ENCODE measurements at regions not wholly inside any gene's neighbourhood (a gene's known extent, or its start where the extent isn't known, plus 50 kb on each side); places are given as distances from the start of the nearest gene placed in this dataset.
"Not testable (repeated sequence)": the region's sequence is repeated elsewhere in the genome, so short reads cannot be mapped to it uniquely, and the experiment has no call there.

DNA sequence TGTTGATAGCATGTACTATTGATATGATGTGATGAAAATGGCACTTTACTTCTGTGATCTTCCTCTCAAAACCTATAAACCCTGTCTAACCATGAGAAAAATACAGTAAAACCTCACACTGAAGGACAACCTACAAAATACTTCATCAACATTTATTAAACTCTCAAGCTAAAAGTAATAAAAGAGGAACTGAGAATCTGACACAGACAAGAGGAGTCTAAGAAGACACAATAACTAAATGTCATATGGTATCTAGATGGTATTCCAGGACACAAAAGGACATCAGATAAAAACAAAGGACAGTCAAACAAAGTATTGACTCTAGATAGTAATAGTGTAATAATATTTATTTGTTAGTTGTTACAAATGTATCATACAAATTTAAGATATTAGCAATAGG is 655.3 kb downstream of the SH3BGRL start:
- Mint-ChIP-seq H3K36me3 (ENCODE audit: low read depth) (no peaks in the 10 kb centered on the region), H3K4me3 (no peak overlapping the region), H3K27me3 (no peaks in the 10 kb centered on the region), H3K27ac (no peak overlapping the region), H3K4me1 (no peaks in the 10 kb centered on the region)
- H3K9me3 ChIP-seq (ENCODE audit: control insufficient read depth, low read length, poor library complexity, severe bottlenecking) = no peaks in the 10 kb centered on the region
- no peak for DNase-seq
- no peak for ATAC-seq

DNA sequence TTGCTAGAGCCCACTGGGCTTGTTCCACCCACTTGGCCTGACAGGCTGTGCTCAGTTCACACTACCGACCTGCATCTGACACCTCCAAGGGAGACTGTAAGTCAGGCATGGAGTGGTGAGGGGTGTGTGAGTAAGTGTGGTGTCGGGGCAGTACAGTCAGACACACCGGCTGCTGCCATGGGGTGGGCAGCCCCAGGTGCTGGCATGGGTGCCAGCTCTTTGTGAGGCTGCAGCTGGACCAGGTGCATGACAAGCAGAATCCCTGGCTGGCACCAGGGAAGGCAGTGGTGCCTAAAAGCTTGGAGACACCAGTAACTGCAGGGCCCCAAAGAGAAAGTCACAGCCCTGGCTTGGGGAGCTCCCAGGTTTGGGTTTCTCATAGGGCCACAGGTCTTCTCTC is 665.0 kb downstream of the SH3BGRL start:
- Mint-ChIP-seq H3K4me1 (no peaks in the 10 kb centered on the region), H3K4me3 (no peak overlapping the region), H3K36me3 (ENCODE audit: low read depth) (no peaks in the 10 kb centered on the region), H3K27me3 (no peaks in the 10 kb centered on the region), H3K27ac (no peak overlapping the region)
- no peaks in the 10 kb centered on the region for H3K9me3 ChIP-seq (ENCODE audit: control insufficient read depth, low read length, poor library complexity, severe bottlenecking)
- no peak for ATAC-seq
- DNase-seq = no peak

DNA sequence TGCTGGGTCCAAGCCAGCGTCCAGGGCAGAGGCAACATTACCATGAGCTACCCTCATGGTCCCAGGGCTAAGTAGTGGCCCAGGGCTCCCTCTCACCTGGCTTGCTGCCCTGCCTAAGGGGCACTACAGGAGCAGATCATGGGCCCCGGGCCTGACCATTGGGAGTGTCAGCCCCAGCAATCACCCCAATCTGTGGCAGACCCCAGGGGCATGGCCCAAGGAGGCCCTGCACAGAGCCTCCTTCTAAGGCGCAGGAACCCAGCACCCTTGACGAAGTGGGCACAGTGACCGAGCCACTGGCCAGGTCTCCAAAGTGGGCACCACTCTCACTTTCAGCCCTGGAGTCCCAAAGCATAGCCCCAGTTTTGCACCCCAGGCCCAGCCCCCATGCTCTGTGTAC is 667.1 kb downstream of the SH3BGRL start:
- ATAC-seq = no peak
- H3K4me1 Mint-ChIP-seq = no peaks in the 10 kb centered on the region
- no peak overlapping the region for H3K27ac Mint-ChIP-seq
- no peak for DNase-seq
- H3K9me3 ChIP-seq (ENCODE audit: control insufficient read depth, low read length, poor library complexity, severe bottlenecking) = no peaks in the 10 kb centered on the region
- no peak overlapping the region for H3K4me3 Mint-ChIP-seq
- no peaks in the 10 kb centered on the region for H3K27me3 Mint-ChIP-seq
- no peaks in the 10 kb centered on the region for H3K36me3 Mint-ChIP-seq (ENCODE audit: low read depth)

DNA sequence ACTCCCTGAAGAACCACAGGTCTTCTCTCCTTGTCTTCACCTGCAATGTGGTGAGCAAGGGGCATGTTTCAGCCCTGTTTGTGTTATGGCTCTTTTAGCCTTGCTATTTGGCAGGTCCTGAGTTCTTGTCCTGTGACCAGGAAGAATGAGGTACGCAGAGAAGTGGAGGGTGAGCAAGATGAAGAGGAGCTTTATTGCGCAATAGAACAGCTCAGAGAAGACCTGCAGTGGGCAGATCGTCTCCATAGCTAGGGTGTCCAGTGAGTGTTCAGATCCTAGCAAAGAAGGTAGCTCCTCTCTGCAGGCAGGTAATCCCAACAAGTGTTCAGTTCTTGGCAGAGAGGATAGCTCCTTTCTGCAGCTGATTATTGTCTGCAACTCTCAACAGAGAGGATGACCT is 672.9 kb downstream of the SH3BGRL start:
- no peak overlapping the region for H3K4me3 Mint-ChIP-seq

DNA sequence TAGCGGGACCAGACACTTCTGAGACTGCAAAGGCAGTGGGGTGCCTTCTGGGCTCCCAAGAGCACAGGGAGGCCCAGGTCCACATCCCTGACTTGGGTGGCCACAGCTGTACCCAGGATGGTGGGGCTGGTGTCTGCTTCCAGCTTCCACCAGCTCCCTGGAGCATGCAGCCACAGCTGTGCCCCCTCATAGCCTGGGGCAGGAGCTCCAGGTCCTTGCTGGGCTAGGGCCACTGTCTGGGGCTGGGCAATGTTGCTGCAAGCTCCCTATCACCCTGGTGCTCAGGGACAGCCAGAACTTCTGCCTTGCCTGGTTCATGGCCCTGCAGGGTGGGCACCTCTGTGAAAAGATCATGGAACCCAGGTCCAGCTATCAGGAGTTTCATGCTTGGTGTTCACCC is 673.9 kb downstream of the SH3BGRL start:
- H3K27me3 Mint-ChIP-seq = no peaks in the 10 kb centered on the region
- ATAC-seq = no peak
- no peak overlapping the region for H3K4me3 Mint-ChIP-seq

More for the DNA sequence above, 672.9 kb downstream of the SH3BGRL start:
- no peak overlapping the region for H3K27ac Mint-ChIP-seq
- no peaks in the 10 kb centered on the region for H3K36me3 Mint-ChIP-seq (ENCODE audit: low read depth)
- no peaks in the 10 kb centered on the region for H3K27me3 Mint-ChIP-seq
- H3K4me1 Mint-ChIP-seq = no peaks in the 10 kb centered on the region
- DNase-seq (no peak), ATAC-seq (no peak)
- no peaks in the 10 kb centered on the region for H3K9me3 ChIP-seq (ENCODE audit: control insufficient read depth, low read length, poor library complexity, severe bottlenecking)

DNA sequence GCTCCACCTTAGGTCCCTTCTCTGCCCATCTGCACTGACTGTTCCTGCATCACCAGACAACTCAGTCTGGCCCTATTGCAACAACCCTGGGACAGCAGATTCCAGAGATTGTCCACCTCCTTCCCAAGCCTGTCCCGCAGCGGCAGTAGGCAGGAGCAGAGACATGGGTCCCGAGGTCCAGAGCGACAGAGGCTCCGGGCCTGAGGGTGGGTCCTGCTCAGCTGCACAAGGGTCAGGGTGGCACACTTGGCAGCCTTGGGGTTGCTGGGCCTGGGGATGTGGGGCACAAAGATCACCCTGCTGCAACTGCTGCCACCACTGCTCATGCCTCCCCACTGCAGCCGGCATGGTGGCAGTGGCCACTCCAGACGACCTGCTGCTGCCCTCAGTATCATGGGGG is 674.5 kb downstream of the SH3BGRL start:
- Mint-ChIP-seq H3K36me3 (ENCODE audit: low read depth) (no peaks in the 10 kb centered on the region), H3K27me3 (no peaks in the 10 kb centered on the region), H3K4me1 (no peaks in the 10 kb centered on the region), H3K4me3 (peak overlapping the region; percentile 28), H3K27ac (no peak overlapping the region)
- DNase-seq = no peak
- ATAC-seq = no peak
- H3K9me3 ChIP-seq (ENCODE audit: control insufficient read depth, low read length, poor library complexity, severe bottlenecking) = no peaks in the 10 kb centered on the region

More for the DNA sequence above, 673.9 kb downstream of the SH3BGRL start:
- Mint-ChIP-seq H3K4me1 (no peaks in the 10 kb centered on the region), H3K36me3 (ENCODE audit: low read depth) (no peaks in the 10 kb centered on the region), H3K27ac (no peak overlapping the region)
- no peak for DNase-seq
- H3K9me3 ChIP-seq (ENCODE audit: control insufficient read depth, low read length, poor library complexity, severe bottlenecking) = no peaks in the 10 kb centered on the region

DNA sequence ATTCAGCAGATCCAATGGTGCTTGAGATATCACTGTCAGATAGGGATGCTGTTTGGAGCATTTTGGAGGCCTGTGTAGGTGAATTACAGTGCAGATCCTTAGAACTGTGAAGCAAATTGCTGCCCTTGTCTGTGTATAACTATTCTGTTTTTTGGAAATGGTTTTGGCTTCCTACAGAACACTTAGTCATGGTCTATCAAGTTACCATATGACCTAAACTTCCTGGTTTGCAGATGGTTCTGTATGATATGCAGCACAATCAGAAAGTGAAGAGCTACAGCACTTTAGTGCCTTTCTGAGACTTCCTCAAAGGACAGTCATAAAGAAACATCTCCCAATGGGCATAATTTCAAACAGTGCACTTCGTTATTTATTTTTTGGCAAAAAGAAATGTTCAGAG is 688.6 kb downstream of the SH3BGRL start:
- Mint-ChIP-seq H3K27me3 (no peaks in the 10 kb centered on the region), H3K27ac (no peak overlapping the region), H3K36me3 (ENCODE audit: low read depth) (no peaks in the 10 kb centered on the region), H3K4me1 (no peaks in the 10 kb centered on the region), H3K4me3 (no peak overlapping the region)
- ATAC-seq = no peak
- no peaks in the 10 kb centered on the region for H3K9me3 ChIP-seq (ENCODE audit: control insufficient read depth, low read length, poor library complexity, severe bottlenecking)
- no peak for DNase-seq

DNA sequence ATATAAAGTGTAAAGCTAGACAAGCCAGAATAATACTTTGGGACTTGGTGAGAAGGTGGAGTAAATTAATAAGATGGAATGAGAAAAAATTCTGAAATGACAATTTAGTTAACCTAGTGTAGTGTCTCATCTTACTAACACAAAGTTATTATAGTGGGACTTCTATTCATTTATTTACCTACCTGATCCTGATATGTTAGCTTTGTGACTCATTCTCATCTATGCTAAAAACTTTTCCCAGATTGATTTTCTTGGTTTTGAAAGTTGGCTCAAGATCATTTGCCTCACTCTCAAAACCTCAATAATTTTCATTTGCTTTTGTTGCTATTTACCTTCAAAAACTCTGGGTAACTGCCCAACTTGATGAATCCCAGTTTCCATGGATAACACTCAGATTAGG is 698.6 kb downstream of the SH3BGRL start:
- H3K27ac Mint-ChIP-seq = no peak overlapping the region
- H3K9me3 ChIP-seq (ENCODE audit: control insufficient read depth, low read length, poor library complexity, severe bottlenecking) = no peaks in the 10 kb centered on the region
- no peaks in the 10 kb centered on the region for H3K27me3 Mint-ChIP-seq
- no peak overlapping the region for H3K4me3 Mint-ChIP-seq
- no peaks in the 10 kb centered on the region for H3K4me1 Mint-ChIP-seq
- no peaks in the 10 kb centered on the region for H3K36me3 Mint-ChIP-seq (ENCODE audit: low read depth)
- no peak for DNase-seq
- no peak for ATAC-seq

DNA sequence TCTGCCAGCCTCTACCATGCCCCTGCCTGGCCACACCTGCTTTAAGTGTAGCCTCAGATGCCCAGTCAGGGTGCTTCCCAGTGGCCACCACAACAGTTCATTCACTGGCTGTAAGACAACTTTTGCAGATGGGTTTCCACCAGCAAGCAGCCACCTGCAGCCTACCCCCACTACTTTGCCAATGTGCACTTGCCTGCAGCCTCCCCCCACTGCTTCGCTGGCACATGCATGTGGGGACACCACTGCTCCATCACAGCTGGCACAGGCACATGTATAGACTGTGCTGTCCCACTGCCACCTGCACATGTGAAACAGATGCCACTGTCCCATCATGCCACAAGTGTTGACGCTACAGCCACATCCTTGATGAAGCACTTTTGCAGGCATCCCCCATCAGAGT is 723.9 kb downstream of the SH3BGRL start:
- Mint-ChIP-seq H3K4me3 (no peak overlapping the region), H3K36me3 (ENCODE audit: low read depth) (no peaks in the 10 kb centered on the region), H3K27ac (no peak overlapping the region), H3K4me1 (no peaks in the 10 kb centered on the region), H3K27me3 (no peaks in the 10 kb centered on the region)
- no peak for DNase-seq
- H3K9me3 ChIP-seq (ENCODE audit: control insufficient read depth, low read length, poor library complexity, severe bottlenecking) = no peaks in the 10 kb centered on the region
- no peak for ATAC-seq

DNA sequence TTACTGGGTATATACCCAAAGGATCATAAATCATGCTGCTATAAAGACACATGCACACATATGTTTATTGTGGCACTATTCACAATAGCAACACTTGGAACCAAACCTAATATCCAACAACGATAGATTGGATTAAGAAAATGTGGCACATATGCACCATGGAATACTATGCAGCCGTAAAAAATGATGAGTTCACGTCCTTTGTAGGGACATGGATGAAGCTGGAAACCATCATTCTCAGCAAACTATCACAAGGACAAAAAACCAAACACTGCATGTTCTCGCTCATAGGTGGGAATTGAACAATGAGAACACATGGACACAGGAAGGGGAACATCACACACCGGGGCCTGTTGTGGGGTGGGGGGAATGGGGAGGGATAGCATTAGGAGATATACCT is 744.0 kb downstream of the SH3BGRL start:
- H3K4me1 Mint-ChIP-seq; H3K9me3 ChIP-seq (ENCODE audit: control insufficient read depth, low read length, poor library complexity, severe bottlenecking); H3K4me3 Mint-ChIP-seq; ATAC-seq; DNase-seq; H3K36me3 Mint-ChIP-seq (ENCODE audit: low read depth); H3K27ac Mint-ChIP-seq; H3K27me3 Mint-ChIP-seq: not testable (repeated sequence)

DNA sequence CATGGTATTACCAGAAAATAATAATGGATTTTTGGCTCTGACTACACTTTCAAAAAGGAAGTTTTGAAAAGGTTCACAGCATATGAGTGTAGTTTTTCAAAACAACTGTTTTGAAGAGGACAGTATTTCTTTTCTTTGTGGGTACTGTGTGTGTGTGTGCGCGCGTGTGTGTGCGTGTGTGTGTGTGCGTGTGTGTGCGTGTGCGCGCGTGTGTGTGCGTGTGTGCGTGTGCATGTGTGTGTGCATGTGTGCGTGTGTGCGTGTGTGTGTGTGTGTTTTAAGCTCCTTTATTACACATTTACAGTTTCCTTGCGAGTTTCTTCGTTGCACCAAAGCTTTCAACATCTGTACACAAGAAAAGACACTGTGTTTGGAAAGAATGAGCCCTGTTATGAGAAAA is 755.4 kb downstream of the SH3BGRL start:
- H3K27me3 Mint-ChIP-seq = no peaks in the 10 kb centered on the region
- H3K27ac Mint-ChIP-seq = no peak overlapping the region
- no peak for ATAC-seq
- H3K9me3 ChIP-seq (ENCODE audit: control insufficient read depth, low read length, poor library complexity, severe bottlenecking) = no peaks in the 10 kb centered on the region
- H3K36me3 Mint-ChIP-seq (ENCODE audit: low read depth) = no peaks in the 10 kb centered on the region
- H3K4me3 Mint-ChIP-seq = no peak overlapping the region
- H3K4me1 Mint-ChIP-seq = no peaks in the 10 kb centered on the region
- DNase-seq = no peak

DNA sequence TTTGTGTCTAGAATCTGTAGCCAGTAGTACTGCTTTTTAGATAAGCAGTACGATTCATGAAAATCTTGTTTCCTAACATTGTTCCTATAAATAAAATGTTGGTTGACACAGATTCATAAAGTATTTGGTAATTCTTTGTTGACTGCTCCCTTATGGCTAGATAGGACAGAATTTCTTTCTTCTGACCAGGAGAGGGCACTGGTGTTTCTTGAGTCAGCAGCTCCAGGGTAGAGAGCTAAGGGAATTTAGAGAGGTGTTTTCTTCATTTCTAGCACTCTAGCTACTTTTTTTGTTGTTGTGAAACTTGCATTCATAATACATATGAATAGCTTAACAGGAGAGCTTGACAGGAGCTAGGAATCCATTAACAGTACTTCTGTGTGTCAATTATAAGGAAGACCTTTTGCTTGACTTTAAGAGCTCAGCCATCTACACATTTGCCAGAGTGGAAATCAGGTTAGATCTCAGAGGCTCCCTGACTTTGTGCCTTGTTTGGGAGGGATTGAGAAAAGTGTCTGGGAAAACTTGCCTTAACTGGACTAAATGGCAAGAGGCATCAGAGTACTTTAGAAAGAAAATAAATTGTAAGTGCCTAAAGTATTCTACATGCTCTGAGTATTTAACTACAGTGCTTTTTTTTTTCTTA is 756.1 kb downstream of the SH3BGRL start:
- no peaks in the 10 kb centered on the region for H3K27me3 Mint-ChIP-seq
- DNase-seq (no peak), ATAC-seq (no peak)
- H3K9me3 ChIP-seq (ENCODE audit: control insufficient read depth, low read length, poor library complexity, severe bottlenecking) = no peaks in the 10 kb centered on the region
- H3K27ac Mint-ChIP-seq = no peak overlapping the region
- H3K4me3 Mint-ChIP-seq = no peak overlapping the region
- no peaks in the 10 kb centered on the region for H3K36me3 Mint-ChIP-seq (ENCODE audit: low read depth)
- H3K4me1 Mint-ChIP-seq = no peaks in the 10 kb centered on the region

DNA sequence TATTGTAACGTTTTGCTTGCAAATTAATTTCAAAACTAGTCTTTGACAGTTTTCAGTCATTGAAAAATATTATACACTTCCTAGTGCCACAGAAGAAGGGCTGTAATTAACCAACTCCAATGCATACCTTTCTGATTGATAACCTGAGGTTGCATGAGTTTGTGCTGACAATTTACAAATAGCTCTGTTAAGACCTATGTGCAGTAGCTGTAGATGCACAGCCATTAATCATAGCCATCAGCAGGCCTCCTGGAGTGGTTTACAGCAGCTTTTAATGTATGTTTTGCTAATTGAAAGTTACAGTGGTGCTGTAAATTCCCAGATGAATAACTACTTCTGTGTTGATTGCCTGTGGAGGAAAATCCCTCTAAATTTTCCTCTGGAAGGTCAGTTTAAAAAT is 758.1 kb downstream of the SH3BGRL start:
- no peak for DNase-seq
- Mint-ChIP-seq H3K4me1 (no peaks in the 10 kb centered on the region), H3K27ac (no peak overlapping the region), H3K36me3 (ENCODE audit: low read depth) (no peaks in the 10 kb centered on the region), H3K4me3 (no peak overlapping the region), H3K27me3 (no peaks in the 10 kb centered on the region)
- H3K9me3 ChIP-seq (ENCODE audit: control insufficient read depth, low read length, poor library complexity, severe bottlenecking) = no peaks in the 10 kb centered on the region
- ATAC-seq = no peak

DNA sequence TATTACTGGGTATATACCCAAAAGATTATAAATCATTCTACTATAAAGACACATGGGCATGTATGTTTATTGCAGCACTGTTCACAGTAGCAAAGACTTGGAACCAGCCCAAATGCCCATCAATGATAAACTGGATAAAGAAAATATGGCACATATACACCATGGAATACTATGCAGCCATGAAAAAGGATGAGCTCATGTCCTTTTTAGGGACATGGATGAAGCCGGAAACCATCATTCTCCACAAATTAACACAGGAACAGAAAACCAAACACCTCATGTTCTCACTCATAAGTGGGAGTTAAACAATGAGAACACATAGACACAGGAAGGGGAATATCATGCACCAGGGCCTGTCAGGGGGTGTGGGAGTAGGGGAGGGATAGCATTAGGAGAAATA is 772.5 kb downstream of the SH3BGRL start:
- not testable (repeated sequence) for ATAC-seq, H3K4me1 Mint-ChIP-seq

More for the DNA sequence above, 772.5 kb downstream of the SH3BGRL start:
- H3K27me3 Mint-ChIP-seq; DNase-seq; H3K36me3 Mint-ChIP-seq (ENCODE audit: low read depth); H3K4me3 Mint-ChIP-seq; H3K27ac Mint-ChIP-seq; H3K9me3 ChIP-seq (ENCODE audit: control insufficient read depth, low read length, poor library complexity, severe bottlenecking): not testable (repeated sequence)

Data from T-helper 17 cell (primary cell).